ENCODE measurements at regions not wholly inside any gene's neighbourhood (a gene's known extent, or its start where the extent isn't known, plus 50 kb on each side); places are given as distances from the start of the nearest gene placed in this dataset.

GRCh38 chr3:124512881-124513609 lies 217.2 kb upstream of the UMPS start:
- TF ChIP-seq CTCF (IDR thresholded peaks at IDR 0.05) (no peak), POLR2A (IDR thresholded peaks at IDR 0.05) (no peak)
